SK-N-SH treated with all-trans-retinoic acid at 6 μM for 48 hours (cell line): ENCODE measurements at regions not wholly inside any gene's neighbourhood (a gene's known extent, or its start where the extent isn't known, plus 50 kb on each side); places are given as distances from the start of the nearest gene placed in this dataset.
"Not testable (repeated sequence)": the region's sequence is repeated elsewhere in the genome, so short reads cannot be mapped to it uniquely, and the experiment has no call there.

ENCODE experiments used
- ARNTL ChIP-seq: fragments of 450-650 bp; formaldehyde crosslinking; IDR thresholded peaks from 2 replicates; pipeline ENCODE4 v1.5.0; 2020; ENCODE audit warnings: low read depth, mild to moderate bottlenecking, moderate library complexity, borderline replicate concordance
- BACH2 ChIP-seq: fragments of 250-450 bp; sonication (Bioruptor Pico); IDR thresholded peaks from 2 replicates; pipeline ENCODE4 v1.9.0; 2021; ENCODE audit warnings: mild to moderate bottlenecking, borderline replicate concordance
- CSDC2 ChIP-seq: fragments of 250-450 bp; sonication (Bioruptor Pico); IDR thresholded peaks from 2 replicates; pipeline ENCODE4 v1.5.0; 2020; ENCODE audit warnings: mild to moderate bottlenecking, moderate library complexity
- GLIS3 ChIP-seq: fragments of 250-450 bp; sonication (Bioruptor Pico); IDR thresholded peaks from 2 replicates; pipeline ENCODE4 v1.5.0; 2020; ENCODE audit warnings: mild to moderate bottlenecking, moderate library complexity
- OSR1 ChIP-seq: fragments of 250-450 bp; sonication (Bioruptor Pico); IDR thresholded peaks from 2 replicates; pipeline ENCODE4 v1.8.0; 2022; ENCODE audit warnings: moderate library complexity, mild to moderate bottlenecking, inconsistent platforms
- PATZ1 ChIP-seq: fragments of 250-450 bp; sonication (Bioruptor Pico); IDR thresholded peaks from 2 replicates; pipeline ENCODE4 v1.8.0; 2020; ENCODE audit warnings: mild to moderate bottlenecking, moderate library complexity, borderline replicate concordance
- TOX ChIP-seq: fragments of 250-450 bp; sonication (Bioruptor Pico); IDR thresholded peaks from 2 replicates; pipeline ENCODE4 v1.8.0; 2021; ENCODE audit warnings: mild to moderate bottlenecking, moderate library complexity, borderline replicate concordance
- ZNF70 ChIP-seq: fragments of 450-650 bp; formaldehyde crosslinking; IDR thresholded peaks from 2 replicates; pipeline ENCODE4 v1.5.0; 2020; ENCODE audit warnings: mild to moderate bottlenecking, moderate library complexity

- not testable (repeated sequence) for TF ChIP-seq OSR1 (CRISPR knock-in tag); TOX (CRISPR knock-in tag); ARNTL (CRISPR knock-in tag); PATZ1 (CRISPR knock-in tag); CSDC2; ZNF70 (CRISPR knock-in tag); BACH2 (CRISPR knock-in tag); GLIS3 (CRISPR knock-in tag)
Observed at GRCh38 chr7:149697767-149698166, 75.6 kb downstream of the ZNF467 start.
